DOHH2 (cell line): ENCODE measurements at regions not wholly inside any gene's neighbourhood (a gene's known extent, or its start where the extent isn't known, plus 50 kb on each side); places are given as distances from the start of the nearest gene placed in this dataset.

Experiments
- H3F3A ChIP-seq: fragments of 200-600 bp; sonication (generic), shearing (Covaris generic); 2 replicates; pipeline ENCODE4 v1.6.0; 2016; ENCODE audit warnings: antibody characterized with exemption, mild to moderate bottlenecking; ENCODE audit not compliant: control insufficient read depth, insufficient read depth
- H3K27ac ChIP-seq: fragments of 200-600 bp; sonication (generic); 2 replicates; pipeline ENCODE4 v1.5.1; 2014; ENCODE audit warnings: low read depth, mild to moderate bottlenecking, low read length, moderate library complexity
- H3K27me3 ChIP-seq: fragments of 200-600 bp; sonication (generic); 2 replicates; pipeline ENCODE4 v1.6.1; 2014; ENCODE audit warnings: mild to moderate bottlenecking, low read length, mixed read lengths; ENCODE audit not compliant: control insufficient read depth
- H3K36me3 ChIP-seq: fragments of 200-600 bp; sonication (generic); 2 replicates; pipeline ENCODE4 v1.6.1; 2014; ENCODE audit warnings: mild to moderate bottlenecking, low read length, moderate library complexity, mixed read lengths; ENCODE audit not compliant: control insufficient read depth
- H3K4me1 ChIP-seq: fragments of 200-600 bp; sonication (generic); 2 replicates; pipeline ENCODE4 v1.6.1; 2014; ENCODE audit warnings: mild to moderate bottlenecking, low read length, mixed read lengths; ENCODE audit not compliant: control insufficient read depth
- H3K4me2 ChIP-seq: fragments of 200-600 bp; sonication (generic); 2 replicates; pipeline ENCODE4 v1.6.0; 2014; ENCODE audit warnings: mild to moderate bottlenecking, low read length, moderate library complexity
- H3K4me3 ChIP-seq: fragments of 200-600 bp; sonication (generic); 2 replicates; pipeline ENCODE4 v1.5.1; 2014; ENCODE audit warnings: mild to moderate bottlenecking, low read length, mixed read lengths
- H3K79me2 ChIP-seq: fragments of 200-600 bp; sonication (generic); 2 replicates; pipeline ENCODE4 v1.6.1; 2014; ENCODE audit warnings: mild to moderate bottlenecking, low read length, mixed read lengths; ENCODE audit not compliant: control insufficient read depth
- H3K9me2 ChIP-seq: fragments of 200-600 bp; sonication (generic); replicated peaks from 2 replicates; pipeline ENCODE4 v1.6.1; 2014; ENCODE audit warnings: mild to moderate bottlenecking, low read length, mixed read lengths; ENCODE audit not compliant: control insufficient read depth
- H3K9me3 ChIP-seq: fragments of 200-600 bp; sonication (generic); 2 replicates; pipeline ENCODE4 v1.6.1; 2014; ENCODE audit warnings: antibody characterized with exemption, low read length, mixed read lengths; ENCODE audit not compliant: control insufficient read depth, insufficient read depth
- H4K20me1 ChIP-seq: fragments of 200-600 bp; sonication (generic); 2 replicates; pipeline ENCODE4 v1.6.0; 2014; ENCODE audit warnings: low read depth, mild to moderate bottlenecking, antibody characterized with exemption, low read length, moderate library complexity; ENCODE audit not compliant: control insufficient read depth, insufficient read depth
- EZH2phosphoT487 ChIP-seq: fragments of 200-600 bp; sonication (generic); IDR thresholded peaks from 2 replicates; pipeline ENCODE4 v1.6.1; 2017; ENCODE audit warnings: borderline replicate concordance, mild to moderate bottlenecking, antibody characterized with exemption, low read length, moderate library complexity, mixed read lengths
- TF ChIP-seq, protein P1 (sequence below): fragments of 200-600 bp; sonication (generic); IDR thresholded peaks from one replicate; pipeline ENCODE4 v1.5.1; 2014; ENCODE audit warnings: antibody characterized with exemption, mild to moderate bottlenecking, low read depth, low read length; ENCODE audit not compliant: poor library complexity, severe bottlenecking

DNA sequence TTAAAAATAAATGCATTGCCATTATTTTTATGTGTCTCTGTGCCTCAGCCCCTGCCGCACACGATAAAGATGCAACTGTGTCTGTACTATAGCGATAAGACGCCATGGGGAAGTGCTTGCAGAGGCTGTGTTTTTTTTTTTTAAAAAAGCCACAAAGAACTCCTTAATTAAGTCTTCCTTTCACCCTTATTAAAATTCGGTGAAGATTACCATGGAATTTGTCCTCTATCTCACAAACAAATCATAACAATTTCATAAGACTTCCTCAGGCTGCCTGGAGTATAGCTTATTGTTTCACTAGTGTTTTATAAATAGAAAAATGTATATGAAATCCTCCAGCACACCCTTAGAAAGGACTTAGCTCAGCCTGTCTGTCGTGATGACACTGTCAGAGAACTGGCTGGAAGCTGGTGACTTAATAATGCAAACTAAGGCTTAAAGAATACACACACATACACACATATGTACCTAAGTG is 374.8 kb upstream of the SLCO3A1 start:
- no peaks in the 10 kb centered on the region for H3K79me2 ChIP-seq
- H3K4me3 ChIP-seq, result no peak overlapping the region
- no peaks in the 10 kb centered on the region for H3F3A ChIP-seq
- no peaks in the 10 kb centered on the region for H3K4me1 ChIP-seq
- no peak overlapping the region for H3K4me2 ChIP-seq
- no peaks in the 10 kb centered on the region for H3K36me3 ChIP-seq
- H3K9me2 ChIP-seq, result no peaks in the 10 kb centered on the region
- H3K27me3 ChIP-seq, result no peaks in the 10 kb centered on the region
- TF ChIP-seq, protein P1, sequence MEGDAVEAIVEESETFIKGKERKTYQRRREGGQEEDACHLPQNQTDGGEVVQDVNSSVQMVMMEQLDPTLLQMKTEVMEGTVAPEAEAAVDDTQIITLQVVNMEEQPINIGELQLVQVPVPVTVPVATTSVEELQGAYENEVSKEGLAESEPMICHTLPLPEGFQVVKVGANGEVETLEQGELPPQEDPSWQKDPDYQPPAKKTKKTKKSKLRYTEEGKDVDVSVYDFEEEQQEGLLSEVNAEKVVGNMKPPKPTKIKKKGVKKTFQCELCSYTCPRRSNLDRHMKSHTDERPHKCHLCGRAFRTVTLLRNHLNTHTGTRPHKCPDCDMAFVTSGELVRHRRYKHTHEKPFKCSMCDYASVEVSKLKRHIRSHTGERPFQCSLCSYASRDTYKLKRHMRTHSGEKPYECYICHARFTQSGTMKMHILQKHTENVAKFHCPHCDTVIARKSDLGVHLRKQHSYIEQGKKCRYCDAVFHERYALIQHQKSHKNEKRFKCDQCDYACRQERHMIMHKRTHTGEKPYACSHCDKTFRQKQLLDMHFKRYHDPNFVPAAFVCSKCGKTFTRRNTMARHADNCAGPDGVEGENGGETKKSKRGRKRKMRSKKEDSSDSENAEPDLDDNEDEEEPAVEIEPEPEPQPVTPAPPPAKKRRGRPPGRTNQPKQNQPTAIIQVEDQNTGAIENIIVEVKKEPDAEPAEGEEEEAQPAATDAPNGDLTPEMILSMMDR, result no peak
- TF ChIP-seq EZH2phosphoT487, result no peak
- H3K27ac ChIP-seq, result no peak overlapping the region
- no peaks in the 10 kb centered on the region for H4K20me1 ChIP-seq
- no peaks in the 10 kb centered on the region for H3K9me3 ChIP-seq

DNA sequence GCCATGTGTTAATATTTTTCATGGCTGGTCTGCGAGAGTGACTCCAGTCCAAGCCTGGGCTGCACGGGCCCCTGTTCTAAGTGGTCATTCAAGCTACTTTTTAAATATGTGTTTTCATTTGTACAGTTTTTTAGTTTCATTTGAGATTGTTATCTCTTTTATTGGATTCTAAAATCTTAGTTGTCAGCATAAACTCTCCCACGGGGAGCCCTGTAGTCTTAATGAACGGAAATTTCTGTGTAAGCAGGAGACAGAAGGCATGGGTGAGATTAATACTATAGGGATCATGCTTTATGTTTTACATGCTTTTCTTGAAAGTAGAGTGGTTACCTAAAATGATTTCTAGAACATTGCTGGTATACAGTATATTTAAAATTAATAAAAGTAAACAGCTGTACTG is 373.1 kb upstream of the SLCO3A1 start:
- no peaks in the 10 kb centered on the region for H3K4me1 ChIP-seq
- H3F3A ChIP-seq, result no peaks in the 10 kb centered on the region
- H3K27me3 ChIP-seq, result no peaks in the 10 kb centered on the region
- no peak overlapping the region for H3K4me3 ChIP-seq
- no peaks in the 10 kb centered on the region for H3K9me3 ChIP-seq
- H3K9me2 ChIP-seq, result no peaks in the 10 kb centered on the region
- TF ChIP-seq, protein P1, result no peak
- TF ChIP-seq EZH2phosphoT487, result no peak
- no peaks in the 10 kb centered on the region for H4K20me1 ChIP-seq
- H3K4me2 ChIP-seq, result no peak overlapping the region
- H3K79me2 ChIP-seq, result no peaks in the 10 kb centered on the region
- H3K27ac ChIP-seq, result no peak overlapping the region
- H3K36me3 ChIP-seq, result no peaks in the 10 kb centered on the region

DNA sequence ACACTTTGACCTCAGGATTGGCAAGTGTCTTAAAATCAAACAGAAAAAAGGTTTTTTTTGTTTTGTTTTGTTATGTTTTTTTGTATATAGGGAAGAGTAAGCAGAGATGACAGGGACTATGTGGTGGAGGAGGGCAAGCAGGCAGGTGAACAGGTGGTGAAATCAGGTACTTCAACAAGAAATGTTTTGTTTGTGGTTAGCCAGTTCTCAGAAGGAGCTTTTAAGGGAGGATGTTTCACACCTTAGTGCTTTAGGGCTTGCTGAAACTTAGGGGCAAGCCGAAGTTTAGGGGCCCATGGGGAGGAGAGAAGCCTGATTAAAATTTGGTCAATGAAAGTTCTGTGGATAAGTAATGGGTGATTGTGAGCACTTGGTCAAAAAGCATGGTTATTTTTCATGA is 370.7 kb upstream of the SLCO3A1 start:
- H4K20me1 ChIP-seq, result no peaks in the 10 kb centered on the region
- no peak overlapping the region for H3K27ac ChIP-seq
- H3F3A ChIP-seq, result no peaks in the 10 kb centered on the region
- no peak overlapping the region for H3K4me3 ChIP-seq
- no peaks in the 10 kb centered on the region for H3K9me3 ChIP-seq
- no peaks in the 10 kb centered on the region for H3K79me2 ChIP-seq
- H3K4me2 ChIP-seq, result no peak overlapping the region
- no peaks in the 10 kb centered on the region for H3K27me3 ChIP-seq
- TF ChIP-seq EZH2phosphoT487, result no peak
- TF ChIP-seq, protein P1, result no peak
- H3K4me1 ChIP-seq, result no peaks in the 10 kb centered on the region
- H3K36me3 ChIP-seq, result no peaks in the 10 kb centered on the region
- no peaks in the 10 kb centered on the region for H3K9me2 ChIP-seq

DNA sequence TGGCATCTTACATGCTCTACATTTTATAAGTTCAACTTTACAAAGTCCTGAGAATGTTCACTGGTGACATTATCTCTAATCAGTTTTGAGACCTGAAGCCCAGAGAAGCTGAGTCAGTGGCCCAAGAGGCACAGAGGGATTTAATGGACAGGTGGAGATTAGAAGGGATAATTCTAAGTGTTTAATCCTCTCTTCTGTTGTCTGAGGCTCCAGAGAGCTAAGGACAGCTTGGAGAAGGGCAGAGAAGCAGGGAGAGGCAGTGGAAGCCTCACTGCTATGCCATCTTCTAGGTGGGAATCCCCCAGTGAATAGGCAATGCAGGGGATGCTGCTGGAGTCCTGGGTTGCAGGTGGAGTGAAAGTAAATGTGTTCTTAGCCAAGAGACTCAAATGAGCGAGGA is 369.4 kb upstream of the SLCO3A1 start:
- H3F3A ChIP-seq, result no peaks in the 10 kb centered on the region
- no peaks in the 10 kb centered on the region for H3K9me3 ChIP-seq
- H3K4me2 ChIP-seq, result no peak overlapping the region
- TF ChIP-seq EZH2phosphoT487, result no peak
- TF ChIP-seq, protein P1, result no peak
- H4K20me1 ChIP-seq, result no peaks in the 10 kb centered on the region
- H3K4me3 ChIP-seq, result no peak overlapping the region
- H3K4me1 ChIP-seq, result no peaks in the 10 kb centered on the region
- no peaks in the 10 kb centered on the region for H3K79me2 ChIP-seq
- no peaks in the 10 kb centered on the region for H3K27me3 ChIP-seq
- H3K9me2 ChIP-seq, result no peaks in the 10 kb centered on the region
- H3K36me3 ChIP-seq, result no peaks in the 10 kb centered on the region
- no peak overlapping the region for H3K27ac ChIP-seq
